ENCODE measurements at regions not wholly inside any gene's neighbourhood (a gene's known extent, or its start where the extent isn't known, plus 50 kb on each side); places are given as distances from the start of the nearest gene placed in this dataset.
A peak's percentile ranks its signal among the peaks of the same experiment; 100 is the strongest.

- H4K20me1 ChIP-seq (replicated peaks; ENCODE audit: control insufficient read depth, insufficient read depth, low read length), result no peaks in the 10 kb centered on the region; the same call in 1 of the 2 replicates
- no TSS peak for BruUV-seq (replicated peaks)
Measured at GRCh38 chr2:128548461-128548891, 229.8 kb upstream of the HS6ST1 start.

More at GRCh38 chr2:128548461-128548891, 229.8 kb upstream of the HS6ST1 start:
- FAIRE-seq (no peak), DNase-seq (ENCODE audit: extremely low read depth in 1 of 4, low spot score in 3 of 4) (no peak), ATAC-seq (no peak)
- intact Hi-C loops (cut with micrococcal nuclease) (no loop called here), in situ Hi-C loops (cut with MboI) (no loop called here)
- H3K9me1 ChIP-seq (ENCODE audit: control insufficient read depth, insufficient read depth, low read length), result no peaks in the 10 kb centered on the region
- ChIA-PET CTCF (ENCODE audit: low intra/inter-chr PET ratio) (no interaction called here), POLR2A (no interaction called here)
- H2AFZ ChIP-seq (ENCODE audit: low read depth, low read length), result no peak overlapping the region
- no peaks in the 10 kb centered on the region for H3K36me3 ChIP-seq (ENCODE audit: control insufficient read depth, insufficient read depth, low read length)
- H3K4me1 ChIP-seq (replicated peaks in 1 of 2; ENCODE audit: control insufficient read depth in 2 of 2, insufficient read depth in 2 of 2, low read length in 2 of 2), result no peaks in the 10 kb centered on the region
- TF ChIP-seq ZNF175 (CRISPR knock-in tag; IDR thresholded peaks at IDR 0.05; ENCODE audit: low read depth) (no peak), ZNF282 (CRISPR knock-in tag; IDR thresholded peaks at IDR 0.05) (no peak), CTCFL (IDR thresholded peaks at IDR 0.05; ENCODE audit: borderline replicate concordance, insufficient read depth, low read depth, low read length, poor library complexity, severe bottlenecking) (no peak)
- no peaks in the 10 kb centered on the region for H3K9me3 ChIP-seq (replicated peaks; ENCODE audit: control insufficient read depth, insufficient read depth, low read depth, low read length)
- no peak overlapping the region for H3K4me2 ChIP-seq (ENCODE audit: insufficient read depth, low read length)
- H3K79me2 ChIP-seq (ENCODE audit: control insufficient read depth, insufficient read depth, low read length), result no peaks in the 10 kb centered on the region
- H3K27ac ChIP-seq (ENCODE audit: extremely low read depth, low read depth, low read length), result no peak overlapping the region
- H3K27me3 ChIP-seq (ENCODE audit: control insufficient read depth in 2 of 2, insufficient read depth in 2 of 2, low read length in 2 of 2), result peaks cover 3 to 40% of the 10 kb centered on the region in 2 experiments; a peak in 3 of 5 replicates
- no peak overlapping the region for H3K4me3 ChIP-seq
- WGBS (ENCODE audit: insufficient coverage, low coverage, missing lambda C conversion rate), result 3% methylated on average over 6 of the region's 9 CpGs
- H3K9ac ChIP-seq (ENCODE audit: insufficient read depth in 1 of 2, low read depth in 2 of 2, low read length in 2 of 2), result 0 out of 4 replicates have a peak overlapping the region, but pooled peaks of 1 of the 2 experiments have one; percentile 28
